HG02970 (cell line): ENCODE measurements at regions not wholly inside any gene's neighbourhood (a gene's known extent, or its start where the extent isn't known, plus 50 kb on each side); places are given as distances from the start of the nearest gene placed in this dataset.

Source experiments
- ATAC-seq: cut with Tn5 transposase; IDR thresholded peaks from one replicate; pipeline ENCODE4 v1.9.1; 2021; ENCODE audit warnings: mild to moderate bottlenecking, moderate library complexity, moderate number of reproducible peaks; ENCODE audit not compliant: unreplicated experiment, low FRiP score

GRCh38 chr2:5946225-5947115 lies 254.3 kb downstream of the SOX11 start:
- ATAC-seq: no peak

- no peak for ATAC-seq
These were observed 258.6 kb downstream of the SOX11 start for GRCh38 chr2:5950736-5951135.

DNA sequence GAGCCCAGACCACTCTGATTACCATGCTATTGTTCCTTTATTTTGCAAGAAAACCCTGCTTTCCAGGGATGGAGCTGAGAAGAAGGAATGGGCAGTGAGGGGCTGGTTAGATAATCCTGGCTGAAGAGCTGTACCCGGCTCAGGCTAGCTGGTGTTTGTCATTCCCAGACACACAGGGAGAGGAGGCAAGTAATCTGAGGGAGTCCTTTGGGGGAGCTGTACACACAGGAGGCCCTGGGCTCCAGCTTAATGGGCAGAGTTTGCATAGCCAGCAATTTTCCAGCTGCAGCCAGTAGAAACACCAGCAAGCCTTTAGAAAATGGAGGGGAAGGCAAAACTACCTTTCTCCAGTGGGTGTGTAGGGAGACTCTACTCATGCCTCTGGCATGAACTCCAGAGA lies 259.3 kb downstream of the SOX11 start:
- ATAC-seq: no peak

DNA sequence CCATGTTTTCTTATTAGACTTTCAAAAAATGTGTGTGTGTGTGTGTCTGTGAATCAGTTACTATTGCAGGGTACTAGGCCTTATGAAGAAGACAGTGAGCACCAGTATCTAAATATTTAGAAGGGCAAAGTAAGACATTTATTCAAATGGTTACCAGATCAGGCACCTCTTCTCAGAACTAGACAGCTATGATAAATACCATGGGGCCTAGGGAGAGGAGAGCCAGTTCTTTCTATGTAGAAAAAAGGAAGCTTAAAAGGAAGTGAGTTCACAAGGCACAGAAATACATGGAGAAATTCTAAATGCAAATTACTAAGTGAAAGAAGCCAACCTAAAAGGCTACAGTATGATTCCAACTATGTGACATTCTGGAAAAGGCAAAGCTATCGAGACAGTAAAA lies 261.3 kb downstream of the SOX11 start:
- no peak for ATAC-seq

- no peak for ATAC-seq
These were observed 262.3 kb downstream of the SOX11 start for GRCh38 chr2:5954509-5954908.

DNA sequence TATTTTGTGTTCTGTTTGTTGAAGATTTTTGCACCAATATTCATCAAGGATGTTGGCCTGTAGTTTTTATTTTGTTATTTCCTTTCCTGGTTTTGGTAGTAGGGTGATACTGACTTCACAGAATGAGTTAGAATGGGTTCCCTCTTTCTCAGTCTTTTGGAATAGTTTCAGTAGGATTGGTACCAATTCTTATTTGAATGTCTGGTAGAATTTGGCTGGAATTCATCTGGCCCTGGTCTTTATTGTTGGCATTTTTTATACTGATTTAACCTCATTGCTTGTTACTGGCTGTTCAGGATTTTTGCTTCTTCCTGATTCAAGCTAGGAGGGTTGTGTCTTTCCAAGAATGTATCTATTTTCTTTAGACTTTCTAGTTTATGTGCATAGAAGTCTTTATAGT lies 263.7 kb downstream of the SOX11 start:
- no peak for ATAC-seq

GRCh38 chr2:5959836-5960820 lies 267.9 kb downstream of the SOX11 start:
- ATAC-seq: no peak

- ATAC-seq: no peak
These were observed 275.3 kb downstream of the SOX11 start for GRCh38 chr2:5967506-5967905.

DNA sequence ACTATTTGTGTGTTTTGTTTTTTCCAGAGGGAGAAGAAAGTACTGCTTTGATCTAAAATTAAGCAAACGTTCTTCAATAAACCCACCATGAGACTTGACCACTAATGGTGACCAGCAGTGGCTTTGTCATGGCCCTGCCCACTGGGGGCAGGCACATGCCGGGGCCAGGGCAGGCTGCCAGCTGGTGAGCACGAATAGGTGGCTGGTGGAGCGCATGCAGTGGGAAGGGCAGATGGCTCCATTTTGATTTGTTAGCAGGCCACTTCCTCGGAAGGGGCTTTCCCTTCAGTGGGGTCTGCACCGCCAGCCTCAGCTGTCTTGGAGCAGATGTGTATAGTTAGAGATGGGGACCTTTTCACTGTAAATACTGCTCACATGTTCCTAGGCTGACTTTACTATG lies 277.1 kb downstream of the SOX11 start:
- no peak for ATAC-seq

GRCh38 chr2:5970347-5970746 lies 278.2 kb downstream of the SOX11 start:
- ATAC-seq: no peak

- ATAC-seq: no peak
These were observed 282.3 kb downstream of the SOX11 start for GRCh38 chr2:5974477-5974876.

GRCh38 chr2:5975401-5975800 lies 283.2 kb downstream of the SOX11 start:
- ATAC-seq: no peak

DNA sequence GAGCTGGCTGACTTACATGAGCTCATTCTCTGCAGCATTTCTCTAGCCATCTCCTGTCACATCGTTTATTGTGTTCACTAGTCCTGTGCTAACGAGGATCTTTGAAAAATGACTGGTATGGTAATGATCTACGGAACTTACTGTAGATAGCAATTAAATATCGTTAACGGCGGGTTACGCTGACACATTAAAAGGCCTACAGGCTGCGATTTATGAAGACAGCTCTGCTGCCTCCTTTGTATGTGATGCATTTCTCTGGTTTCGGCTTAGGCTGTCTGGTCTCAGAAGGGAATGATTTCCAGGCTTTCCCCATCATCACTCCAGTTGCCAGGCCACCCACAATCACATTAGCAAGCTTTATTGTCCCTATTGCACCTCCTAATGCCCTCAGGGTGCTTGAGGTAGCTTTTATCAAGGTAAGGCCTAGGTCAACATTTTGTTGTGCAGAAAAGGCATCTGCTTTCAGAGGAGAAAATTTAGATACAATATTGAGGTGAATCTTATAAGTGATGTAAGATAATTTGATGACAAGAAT lies 284.4 kb downstream of the SOX11 start:
- no peak for ATAC-seq

DNA sequence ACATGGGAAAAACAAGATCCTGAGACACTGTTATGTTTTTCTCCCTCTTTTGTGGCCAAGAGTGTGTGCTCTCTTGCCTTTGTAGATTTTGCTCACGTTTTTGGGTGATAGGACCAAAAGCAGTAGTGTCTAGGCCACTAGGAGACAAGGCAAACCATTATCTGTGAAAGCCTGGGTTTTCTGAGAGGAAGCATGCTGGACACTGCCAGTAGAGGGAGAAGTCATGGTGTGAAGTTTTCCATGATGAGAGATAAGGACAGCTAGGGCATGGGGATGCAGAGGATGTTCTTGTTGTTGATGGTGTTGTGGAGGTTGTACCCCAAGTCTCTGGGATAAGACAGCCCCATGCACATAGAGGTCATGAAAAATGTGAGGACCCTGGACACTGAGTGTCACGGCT lies 285.3 kb downstream of the SOX11 start:
- ATAC-seq: no peak

DNA sequence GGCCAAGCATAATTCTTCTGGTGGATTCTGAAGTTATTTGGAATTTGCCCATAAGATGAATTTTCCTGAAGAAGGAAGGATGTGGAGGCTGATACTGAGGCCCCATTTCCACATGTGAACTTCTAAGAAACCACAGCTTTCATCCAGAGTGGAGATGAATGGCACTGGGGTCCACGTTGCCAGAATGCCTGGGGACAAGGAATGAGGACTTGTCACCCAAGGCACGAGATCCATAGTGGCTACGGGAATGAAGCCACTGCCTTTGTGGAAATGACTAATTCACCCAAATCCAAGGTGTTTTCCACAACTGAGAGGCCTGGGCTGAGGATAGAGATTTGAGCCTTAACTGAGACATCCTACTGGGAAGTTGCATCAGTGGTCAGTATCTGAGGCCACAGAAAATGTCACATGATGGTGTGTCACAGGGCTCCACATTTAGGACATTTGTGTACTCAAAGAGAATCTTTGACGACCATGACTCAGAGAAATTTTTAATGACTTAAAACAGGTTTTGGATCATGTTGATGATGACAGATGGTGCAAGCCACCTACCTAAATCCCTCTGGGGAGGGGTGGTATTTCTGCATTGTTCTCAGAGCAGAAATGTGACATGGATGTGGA lies 286.1 kb downstream of the SOX11 start:
- ATAC-seq: no peak

GRCh38 chr2:5980450-5981190 lies 288.4 kb downstream of the SOX11 start:
- ATAC-seq: no peak

GRCh38 chr2:5982193-5982902 lies 290.2 kb downstream of the SOX11 start:
- ATAC-seq: no peak

GRCh38 chr2:5982903-5983265 lies 290.7 kb downstream of the SOX11 start:
- ATAC-seq: no peak

GRCh38 chr2:5983511-5984272 lies 291.5 kb downstream of the SOX11 start:
- ATAC-seq: no peak
